K562 (cell line): ENCODE measurements at regions not wholly inside any gene's neighbourhood (a gene's known extent, or its start where the extent isn't known, plus 50 kb on each side); places are given as distances from the start of the nearest gene placed in this dataset.

Source experiments
- ATAC-seq: fragments of 200-7000 bp; cut with Tn5 transposase; 3 replicates; pipeline ENCODE4 v1.9.1; 2020; ENCODE audit warnings: moderate library complexity
- BruUV-seq: library from RNA; stranded (reverse); fragments of 400-500 nt; replicated peaks from 2 replicates; lab custom pipeline; 2021; lab: Mats Ljungman, UMichigan
- CTCF ChIA-PET: fragments of 300-600 bp; formaldehyde crosslinking; extraction: SDS; loops from one replicate; lab custom pipeline; 2021; ENCODE audit warnings: low intra/inter-chr PET ratio; lab: Yijun Ruan, JAX
- POLR2A ChIA-PET: fragments of 300-600, 350-650 bp; sonication (Branson Sonifier 250); formaldehyde crosslinking; extraction: SDS; loops from one replicate; lab custom pipeline; 2021; ENCODE audit warnings: antibody characterized with exemption, inconsistent platforms; lab: Yijun Ruan, JAX
- DNase-seq, 4 experiments: peaks; one replicate each; pipeline versions ENCODE4 v3.0.0 to v3.0.0-alpha.2; 2011 to 2018; ENCODE audit warnings: low spot score in 3 of 4, mixed read lengths in 3 of 4; ENCODE audit errors: extremely low read depth in 1 of 4
- FAIRE-seq: peaks from 2 replicates; lab custom pipeline; 2011; peaks lifted over from hg19 to GRCh38; lab: Jason Lieb, UNC
- H2AFZ ChIP-seq: 2 replicates; pipeline ENCODE4 v1.6.0; 2011; ENCODE audit warnings: low read depth, low read length, control low read depth, inconsistent platforms
- H3K27ac ChIP-seq: fragments of 200-600 bp; 3 replicates; pipeline ENCODE4 v1.8.0; 2011; ENCODE audit warnings: low read depth, mild to moderate bottlenecking, control low read depth, inconsistent platforms, low read length, moderate library complexity, mixed read lengths; ENCODE audit errors: extremely low read depth
- H3K27me3 ChIP-seq, 2 experiments: fragments of 300-600 bp in 1 of 2; 2 replicates in 1 of 2; 3 replicates in 1 of 2; pipeline versions ENCODE4 v1.6.0 to v1.8.0; 2011; ENCODE audit warnings: inconsistent platforms in 2 of 2, low read length in 2 of 2, mild to moderate bottlenecking in 1 of 2, mixed read lengths in 1 of 2, moderate library complexity in 1 of 2; ENCODE audit not compliant: control insufficient read depth in 2 of 2, insufficient read depth in 2 of 2
- H3K36me3 ChIP-seq: fragments of 300-600 bp; 3 replicates; pipeline ENCODE4 v1.8.0; 2011; ENCODE audit warnings: mild to moderate bottlenecking, low read length, inconsistent platforms; ENCODE audit not compliant: control insufficient read depth, insufficient read depth
- H3K4me1 ChIP-seq, 2 experiments: fragments of 200-600 bp in 1 of 2; replicated peaks in 1 of 2; 2 replicates in 1 of 2; 3 replicates in 1 of 2; pipeline versions ENCODE4 v1.5.1 to v1.8.0; 2011; ENCODE audit warnings: inconsistent platforms in 2 of 2, low read length in 2 of 2, mild to moderate bottlenecking in 1 of 2, mixed read lengths in 1 of 2, moderate library complexity in 1 of 2; ENCODE audit not compliant: control insufficient read depth in 2 of 2, insufficient read depth in 2 of 2
- H3K4me2 ChIP-seq: 2 replicates; pipeline ENCODE4 v1.6.1; 2011; ENCODE audit warnings: low read length, control low read depth, inconsistent platforms, mixed read lengths; ENCODE audit not compliant: insufficient read depth
- H3K4me3 ChIP-seq: fragments of 200-600 bp; sonication (generic), shearing (Covaris generic); 2 replicates; pipeline ENCODE4 v1.5.1; 2016; ENCODE audit warnings: control low read depth, inconsistent platforms
- H3K79me2 ChIP-seq: fragments of 200-600 bp; 3 replicates; pipeline ENCODE4 v1.8.0; 2011; ENCODE audit warnings: low read length, inconsistent platforms; ENCODE audit not compliant: control insufficient read depth, insufficient read depth
- H3K9ac ChIP-seq, 2 experiments: 2 replicates each; pipeline versions ENCODE4 v1.6.0 to v1.6.1; 2011; ENCODE audit warnings: low read depth in 2 of 2, low read length in 2 of 2, control low read depth in 1 of 2, inconsistent platforms in 1 of 2, mild to moderate bottlenecking in 1 of 2, mixed read lengths in 1 of 2; ENCODE audit not compliant: insufficient read depth in 1 of 2
- H3K9me1 ChIP-seq: one replicate; pipeline ENCODE4 v1.6.0; 2011; ENCODE audit warnings: inconsistent platforms, mild to moderate bottlenecking, low read length, moderate library complexity; ENCODE audit not compliant: control insufficient read depth, insufficient read depth
- H3K9me3 ChIP-seq: replicated peaks from 2 replicates; pipeline ENCODE4 v1.5.1; 2011; ENCODE audit warnings: low read depth, low read length, inconsistent platforms; ENCODE audit not compliant: control insufficient read depth, insufficient read depth
- H4K20me1 ChIP-seq: replicated peaks from 2 replicates; pipeline ENCODE4 v1.6.1; 2011; ENCODE audit warnings: low read length, inconsistent platforms, mixed read lengths; ENCODE audit not compliant: control insufficient read depth, insufficient read depth
- FOXA3 ChIP-seq, 2 experiments: fragments of 450-650 bp in 1 of 2; sonication (generic) in 1 of 2; formaldehyde crosslinking; IDR thresholded peaks in 1 of 2; conservative IDR thresholded peaks in 1 of 2; 2 replicates each; pipeline versions ENCODE4 v1.4.0 to v1.8.0; 2020 to 2022; ENCODE audit warnings: mild to moderate bottlenecking in 2 of 2, missing genetic modification reagents in 1 of 2
- JUN ChIP-seq, 2 experiments: sonication (generic) in 1 of 2; formaldehyde crosslinking in 1 of 2; IDR thresholded peaks; 2 replicates each; pipeline versions ENCODE4 v1.6.1 to v1.8.0; 2012 to 2022; ENCODE audit warnings: borderline replicate concordance in 2 of 2, mild to moderate bottlenecking in 2 of 2, improper control_type of control experiment in 1 of 2, low read depth in 1 of 2, low read length in 1 of 2, missing genetic modification reagents in 1 of 2
- SPI1 ChIP-seq: IDR thresholded peaks from 2 replicates; pipeline ENCODE4 v1.6.1; 2011; ENCODE audit warnings: low read depth, low read length, control low read depth, borderline replicate concordance
- ZNF263 ChIP-seq: sonication (generic); formaldehyde crosslinking; IDR thresholded peaks from 2 replicates; pipeline ENCODE4 v1.8.0; 2022; ENCODE audit warnings: mild to moderate bottlenecking, missing genetic modification reagents, borderline replicate concordance
- WGBS: fragments of 100-300 bp; shearing (Covaris generic); methylation state at CpG from one replicate; pipeline ENCODE4 v1.1.6; 2016; ENCODE audit warnings: low coverage, mixed read lengths; ENCODE audit not compliant: insufficient coverage; ENCODE audit errors: missing lambda C conversion rate; 5-methylcytosine and 5-hydroxymethylcytosine counted together
- in situ Hi-C: fragments of 300-500 bp; cut with MboI; formaldehyde crosslinking; loops from 4 replicates; pipeline ENCODE4 v1.15.0; 2018; ENCODE audit warnings: inconsistent platforms, mixed read lengths
- intact Hi-C: fragments of 100-400 bp; cut with micrococcal nuclease; formaldehyde crosslinking; loops from 2 replicates; pipeline ENCODE4 v1.14.2; 2022

- no peak for TF ChIP-seq SPI1
- ATAC-seq = no peak
- Histone ChIP-seq H3K27ac (no peak overlapping the region), H3K9me3 (no peaks in the 10 kb centered on the region), H3K79me2 (no peaks in the 10 kb centered on the region), H3K9ac (no peak overlapping the region), H3K36me3 (no peaks in the 10 kb centered on the region), H3K4me3 (no peak overlapping the region), H3K27me3 (no peaks in the 10 kb centered on the region), H4K20me1 (no peaks in the 10 kb centered on the region), H3K4me2 (no peak overlapping the region), H3K4me1 (peaks cover 0 to 14% of the 10 kb centered on the region in 2 experiments; a peak in 2 of 5 replicates), H3K9me1 (no peaks in the 10 kb centered on the region), H2AFZ (no peak overlapping the region)
- POLR2A ChIA-PET = no interaction called here
- intact Hi-C loops (no loop called here), in situ Hi-C loops (no loop called here)
- 0% methylated on average over 34 of the region's 77 CpGs for WGBS
- BruUV-seq = no TSS peak
- no peak for DNase-seq
- FAIRE-seq = no peak
- CTCF ChIA-PET = no interaction called here
Observed at GRCh38 chr4:180057891-180058671, 2185.1 kb upstream of the TENM3 start.

GRCh38 chr4:180058691-180059215 is 2184.4 kb upstream of the TENM3 start:
- Histone ChIP-seq H3K4me3 (no peak overlapping the region), H3K79me2 (no peaks in the 10 kb centered on the region), H2AFZ (no peak overlapping the region), H3K27me3 (no peaks in the 10 kb centered on the region), H3K9me3 (no peaks in the 10 kb centered on the region), H3K27ac (no peak overlapping the region), H3K4me2 (no peak overlapping the region), H3K4me1 (peaks cover 0 to 14% of the 10 kb centered on the region in 2 experiments; a peak in 2 of 5 replicates), H4K20me1 (no peaks in the 10 kb centered on the region), H3K36me3 (no peaks in the 10 kb centered on the region), H3K9ac (no peak overlapping the region), H3K9me1 (no peaks in the 10 kb centered on the region)
- ATAC-seq (no peak), FAIRE-seq (no peak), DNase-seq (peak in 1 of 4 experiments; percentile 1)
- BruUV-seq = no TSS peak
- WGBS = 2% methylated on average over 32 of the region's 72 CpGs
- CTCF ChIA-PET = no interaction called here
- intact Hi-C loops (no loop called here), in situ Hi-C loops (no loop called here)
- TF ChIP-seq JUN (IDR thresholded peaks at IDR 0.05; ENCODE audit: borderline replicate concordance, low read depth, low read length) = no peak
- TF ChIP-seq JUN (CRISPR knock-in tag; IDR thresholded peaks at IDR 0.05; ENCODE audit: borderline replicate concordance) = no peak
- no peak for TF ChIP-seq FOXA3 (CRISPR knock-in tag; conservative IDR thresholded peaks at IDR 0.05 in 1 of 2, IDR thresholded peaks at IDR 0.05 in 1 of 2)
- TF ChIP-seq ZNF263 (CRISPR knock-in tag) = 0 out of 2 replicates have a peak, but pooled peaks have one; percentile 26
- POLR2A ChIA-PET = no interaction called here
